ENCODE measurements at regions not wholly inside any gene's neighbourhood (a gene's known extent, or its start where the extent isn't known, plus 50 kb on each side); places are given as distances from the start of the nearest gene placed in this dataset.

DNA sequence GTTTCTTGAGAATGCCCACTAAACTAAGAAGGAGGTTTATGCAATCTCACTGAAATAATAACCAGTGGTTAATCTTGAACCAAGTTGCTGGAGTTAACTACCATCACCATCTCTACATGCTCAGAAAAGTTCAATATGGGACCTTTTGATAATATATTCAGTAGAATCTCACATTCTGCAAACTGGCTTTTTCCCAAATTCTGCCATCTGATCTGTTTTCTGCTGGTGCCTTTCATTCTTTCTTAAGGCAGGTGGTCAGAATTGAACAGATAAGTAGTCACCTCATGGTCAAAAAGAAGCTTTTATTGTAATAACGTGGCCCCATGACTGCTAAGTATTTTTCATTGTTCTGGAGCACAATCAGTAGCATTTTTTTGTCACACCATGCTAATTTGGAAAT is 229.0 kb upstream of the GK2 start:
- CTCF ChIA-PET = no interaction called here
- H3K4me3 Mint-ChIP-seq = no peak overlapping the region
- DNase-seq (ENCODE audit: low spot score) (no peak), ATAC-seq (no peak)
- H3K36me3 Mint-ChIP-seq = no peaks in the 10 kb centered on the region
- H3K27me3 Mint-ChIP-seq (ENCODE audit: low read depth) = no peaks in the 10 kb centered on the region
- TF ChIP-seq ZNF232 (CRISPR knock-in tag; IDR thresholded peaks at IDR 0.05) = no peak
- no peak for TF ChIP-seq NFE2L1 (CRISPR knock-in tag; IDR thresholded peaks at IDR 0.05)
- no peak for TF ChIP-seq EMX1 (CRISPR knock-in tag; IDR thresholded peaks at IDR 0.05)
- no peak for TF ChIP-seq ZNF416 (CRISPR knock-in tag; IDR thresholded peaks at IDR 0.05)
- TF ChIP-seq, protein P1, sequence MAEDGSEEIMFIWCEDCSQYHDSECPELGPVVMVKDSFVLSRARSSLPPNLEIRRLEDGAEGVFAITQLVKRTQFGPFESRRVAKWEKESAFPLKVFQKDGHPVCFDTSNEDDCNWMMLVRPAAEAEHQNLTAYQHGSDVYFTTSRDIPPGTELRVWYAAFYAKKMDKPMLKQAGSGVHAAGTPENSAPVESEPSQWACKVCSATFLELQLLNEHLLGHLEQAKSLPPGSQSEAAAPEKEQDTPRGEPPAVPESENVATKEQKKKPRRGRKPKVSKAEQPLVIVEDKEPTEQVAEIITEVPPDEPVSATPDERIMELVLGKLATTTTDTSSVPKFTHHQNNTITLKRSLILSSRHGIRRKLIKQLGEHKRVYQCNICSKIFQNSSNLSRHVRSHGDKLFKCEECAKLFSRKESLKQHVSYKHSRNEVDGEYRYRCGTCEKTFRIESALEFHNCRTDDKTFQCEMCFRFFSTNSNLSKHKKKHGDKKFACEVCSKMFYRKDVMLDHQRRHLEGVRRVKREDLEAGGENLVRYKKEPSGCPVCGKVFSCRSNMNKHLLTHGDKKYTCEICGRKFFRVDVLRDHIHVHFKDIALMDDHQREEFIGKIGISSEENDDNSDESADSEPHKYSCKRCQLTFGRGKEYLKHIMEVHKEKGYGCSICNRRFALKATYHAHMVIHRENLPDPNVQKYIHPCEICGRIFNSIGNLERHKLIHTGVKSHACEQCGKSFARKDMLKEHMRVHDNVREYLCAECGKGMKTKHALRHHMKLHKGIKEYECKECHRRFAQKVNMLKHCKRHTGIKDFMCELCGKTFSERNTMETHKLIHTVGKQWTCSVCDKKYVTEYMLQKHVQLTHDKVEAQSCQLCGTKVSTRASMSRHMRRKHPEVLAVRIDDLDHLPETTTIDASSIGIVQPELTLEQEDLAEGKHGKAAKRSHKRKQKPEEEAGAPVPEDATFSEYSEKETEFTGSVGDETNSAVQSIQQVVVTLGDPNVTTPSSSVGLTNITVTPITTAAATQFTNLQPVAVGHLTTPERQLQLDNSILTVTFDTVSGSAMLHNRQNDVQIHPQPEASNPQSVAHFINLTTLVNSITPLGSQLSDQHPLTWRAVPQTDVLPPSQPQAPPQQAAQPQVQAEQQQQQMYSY (CRISPR knock-in tag; IDR thresholded peaks at IDR 0.05) = no peak
- TF ChIP-seq SMAD3 (CRISPR knock-in tag; IDR thresholded peaks at IDR 0.05; ENCODE audit: borderline replicate concordance) = no peak
- no peak for TF ChIP-seq TCF7 (CRISPR knock-in tag; IDR thresholded peaks at IDR 0.05; ENCODE audit: low read depth)
- TF ChIP-seq, protein P2, sequence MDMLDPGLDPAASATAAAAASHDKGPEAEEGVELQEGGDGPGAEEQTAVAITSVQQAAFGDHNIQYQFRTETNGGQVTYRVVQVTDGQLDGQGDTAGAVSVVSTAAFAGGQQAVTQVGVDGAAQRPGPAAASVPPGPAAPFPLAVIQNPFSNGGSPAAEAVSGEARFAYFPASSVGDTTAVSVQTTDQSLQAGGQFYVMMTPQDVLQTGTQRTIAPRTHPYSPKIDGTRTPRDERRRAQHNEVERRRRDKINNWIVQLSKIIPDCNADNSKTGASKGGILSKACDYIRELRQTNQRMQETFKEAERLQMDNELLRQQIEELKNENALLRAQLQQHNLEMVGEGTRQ (CRISPR knock-in tag; IDR thresholded peaks at IDR 0.05) = no peak
- no peak for TF ChIP-seq TP53 (CRISPR knock-in tag; IDR thresholded peaks at IDR 0.05)
- TF ChIP-seq, protein P3, sequence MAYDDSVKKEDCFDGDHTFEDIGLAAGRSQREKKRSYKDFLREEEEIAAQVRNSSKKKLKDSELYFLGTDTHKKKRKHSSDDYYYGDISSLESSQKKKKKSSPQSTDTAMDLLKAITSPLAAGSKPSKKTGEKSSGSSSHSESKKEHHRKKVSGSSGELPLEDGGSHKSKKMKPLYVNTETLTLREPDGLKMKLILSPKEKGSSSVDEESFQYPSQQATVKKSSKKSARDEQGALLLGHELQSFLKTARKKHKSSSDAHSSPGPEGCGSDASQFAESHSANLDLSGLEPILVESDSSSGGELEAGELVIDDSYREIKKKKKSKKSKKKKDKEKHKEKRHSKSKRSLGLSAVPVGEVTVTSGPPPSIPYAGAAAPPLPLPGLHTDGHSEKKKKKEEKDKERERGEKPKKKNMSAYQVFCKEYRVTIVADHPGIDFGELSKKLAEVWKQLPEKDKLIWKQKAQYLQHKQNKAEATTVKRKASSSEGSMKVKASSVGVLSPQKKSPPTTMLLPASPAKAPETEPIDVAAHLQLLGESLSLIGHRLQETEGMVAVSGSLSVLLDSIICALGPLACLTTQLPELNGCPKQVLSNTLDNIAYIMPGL (CRISPR knock-in tag; IDR thresholded peaks at IDR 0.05) = no peak
- TF ChIP-seq, protein P4, sequence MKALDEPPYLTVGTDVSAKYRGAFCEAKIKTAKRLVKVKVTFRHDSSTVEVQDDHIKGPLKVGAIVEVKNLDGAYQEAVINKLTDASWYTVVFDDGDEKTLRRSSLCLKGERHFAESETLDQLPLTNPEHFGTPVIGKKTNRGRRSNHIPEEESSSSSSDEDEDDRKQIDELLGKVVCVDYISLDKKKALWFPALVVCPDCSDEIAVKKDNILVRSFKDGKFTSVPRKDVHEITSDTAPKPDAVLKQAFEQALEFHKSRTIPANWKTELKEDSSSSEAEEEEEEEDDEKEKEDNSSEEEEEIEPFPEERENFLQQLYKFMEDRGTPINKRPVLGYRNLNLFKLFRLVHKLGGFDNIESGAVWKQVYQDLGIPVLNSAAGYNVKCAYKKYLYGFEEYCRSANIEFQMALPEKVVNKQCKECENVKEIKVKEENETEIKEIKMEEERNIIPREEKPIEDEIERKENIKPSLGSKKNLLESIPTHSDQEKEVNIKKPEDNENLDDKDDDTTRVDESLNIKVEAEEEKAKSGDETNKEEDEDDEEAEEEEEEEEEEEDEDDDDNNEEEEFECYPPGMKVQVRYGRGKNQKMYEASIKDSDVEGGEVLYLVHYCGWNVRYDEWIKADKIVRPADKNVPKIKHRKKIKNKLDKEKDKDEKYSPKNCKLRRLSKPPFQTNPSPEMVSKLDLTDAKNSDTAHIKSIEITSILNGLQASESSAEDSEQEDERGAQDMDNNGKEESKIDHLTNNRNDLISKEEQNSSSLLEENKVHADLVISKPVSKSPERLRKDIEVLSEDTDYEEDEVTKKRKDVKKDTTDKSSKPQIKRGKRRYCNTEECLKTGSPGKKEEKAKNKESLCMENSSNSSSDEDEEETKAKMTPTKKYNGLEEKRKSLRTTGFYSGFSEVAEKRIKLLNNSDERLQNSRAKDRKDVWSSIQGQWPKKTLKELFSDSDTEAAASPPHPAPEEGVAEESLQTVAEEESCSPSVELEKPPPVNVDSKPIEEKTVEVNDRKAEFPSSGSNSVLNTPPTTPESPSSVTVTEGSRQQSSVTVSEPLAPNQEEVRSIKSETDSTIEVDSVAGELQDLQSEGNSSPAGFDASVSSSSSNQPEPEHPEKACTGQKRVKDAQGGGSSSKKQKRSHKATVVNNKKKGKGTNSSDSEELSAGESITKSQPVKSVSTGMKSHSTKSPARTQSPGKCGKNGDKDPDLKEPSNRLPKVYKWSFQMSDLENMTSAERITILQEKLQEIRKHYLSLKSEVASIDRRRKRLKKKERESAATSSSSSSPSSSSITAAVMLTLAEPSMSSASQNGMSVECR (CRISPR knock-in tag; IDR thresholded peaks at IDR 0.05; ENCODE audit: borderline replicate concordance) = no peak
- TF ChIP-seq, protein P5, sequence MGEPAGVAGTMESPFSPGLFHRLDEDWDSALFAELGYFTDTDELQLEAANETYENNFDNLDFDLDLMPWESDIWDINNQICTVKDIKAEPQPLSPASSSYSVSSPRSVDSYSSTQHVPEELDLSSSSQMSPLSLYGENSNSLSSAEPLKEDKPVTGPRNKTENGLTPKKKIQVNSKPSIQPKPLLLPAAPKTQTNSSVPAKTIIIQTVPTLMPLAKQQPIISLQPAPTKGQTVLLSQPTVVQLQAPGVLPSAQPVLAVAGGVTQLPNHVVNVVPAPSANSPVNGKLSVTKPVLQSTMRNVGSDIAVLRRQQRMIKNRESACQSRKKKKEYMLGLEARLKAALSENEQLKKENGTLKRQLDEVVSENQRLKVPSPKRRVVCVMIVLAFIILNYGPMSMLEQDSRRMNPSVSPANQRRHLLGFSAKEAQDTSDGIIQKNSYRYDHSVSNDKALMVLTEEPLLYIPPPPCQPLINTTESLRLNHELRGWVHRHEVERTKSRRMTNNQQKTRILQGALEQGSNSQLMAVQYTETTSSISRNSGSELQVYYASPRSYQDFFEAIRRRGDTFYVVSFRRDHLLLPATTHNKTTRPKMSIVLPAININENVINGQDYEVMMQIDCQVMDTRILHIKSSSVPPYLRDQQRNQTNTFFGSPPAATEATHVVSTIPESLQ (CRISPR knock-in tag; IDR thresholded peaks at IDR 0.05) = no peak
- TF ChIP-seq ETV6 (CRISPR knock-in tag; IDR thresholded peaks at IDR 0.05) = no peak
- no peaks in the 10 kb centered on the region for H3K9me3 Mint-ChIP-seq
- H3K4me1 Mint-ChIP-seq = peaks cover 26% of the 10 kb centered on the region
- no peak overlapping the region for H3K27ac Mint-ChIP-seq
- POLR2A ChIA-PET = interaction anchor here (1.0 kb wide), 1 partner anchor 11 kb away, joined by 3 read pairs; no protein-coding TSS in a partner anchor

DNA sequence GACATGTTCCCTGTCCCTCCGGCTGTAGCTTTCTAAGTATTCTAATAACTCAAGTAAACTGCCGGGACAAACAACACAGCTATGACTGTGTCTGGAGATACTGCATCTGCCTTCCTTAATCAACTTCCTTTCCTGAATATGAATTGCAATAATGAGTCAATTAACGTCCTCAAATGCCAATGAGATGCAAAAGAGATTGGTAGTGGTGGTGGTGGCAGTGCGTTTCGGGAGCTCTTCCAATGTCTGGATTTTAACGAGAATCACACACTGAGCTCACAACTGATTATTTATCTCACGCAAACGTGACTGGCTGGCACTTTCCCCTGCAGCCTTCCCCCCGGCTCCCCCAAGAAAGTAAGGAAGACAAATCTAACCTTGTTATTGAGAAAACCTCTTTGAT is 226.1 kb upstream of the GK2 start:
- ChIA-PET POLR2A (interaction anchor here (0.6 kb wide), 1 partner anchor 1418 kb away, joined by 3 read pairs; no protein-coding TSS in a partner anchor), CTCF (no interaction called here)
- Mint-ChIP-seq H3K4me3 (no peak overlapping the region), H3K27ac (peak overlapping the region; percentile 73), H3K27me3 (ENCODE audit: low read depth) (no peaks in the 10 kb centered on the region), H3K9me3 (no peaks in the 10 kb centered on the region), H3K36me3 (no peaks in the 10 kb centered on the region), H3K4me1 (peaks cover 40% of the 10 kb centered on the region)
- ATAC-seq = no peak
- TF ChIP-seq ETV6 (CRISPR knock-in tag; IDR thresholded peaks at IDR 0.05) = no peak
- TF ChIP-seq HMGA2 (CRISPR knock-in tag; IDR thresholded peaks at IDR 0.05) = no peak
- TF ChIP-seq, protein P6, sequence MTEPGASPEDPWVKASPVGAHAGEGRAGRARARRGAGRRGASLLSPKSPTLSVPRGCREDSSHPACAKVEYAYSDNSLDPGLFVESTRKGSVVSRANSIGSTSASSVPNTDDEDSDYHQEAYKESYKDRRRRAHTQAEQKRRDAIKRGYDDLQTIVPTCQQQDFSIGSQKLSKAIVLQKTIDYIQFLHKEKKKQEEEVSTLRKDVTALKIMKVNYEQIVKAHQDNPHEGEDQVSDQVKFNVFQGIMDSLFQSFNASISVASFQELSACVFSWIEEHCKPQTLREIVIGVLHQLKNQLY (CRISPR knock-in tag; IDR thresholded peaks at IDR 0.05) = no peak
- no peak for TF ChIP-seq SMAD3 (CRISPR knock-in tag; IDR thresholded peaks at IDR 0.05; ENCODE audit: borderline replicate concordance)
- TF ChIP-seq, protein P7, sequence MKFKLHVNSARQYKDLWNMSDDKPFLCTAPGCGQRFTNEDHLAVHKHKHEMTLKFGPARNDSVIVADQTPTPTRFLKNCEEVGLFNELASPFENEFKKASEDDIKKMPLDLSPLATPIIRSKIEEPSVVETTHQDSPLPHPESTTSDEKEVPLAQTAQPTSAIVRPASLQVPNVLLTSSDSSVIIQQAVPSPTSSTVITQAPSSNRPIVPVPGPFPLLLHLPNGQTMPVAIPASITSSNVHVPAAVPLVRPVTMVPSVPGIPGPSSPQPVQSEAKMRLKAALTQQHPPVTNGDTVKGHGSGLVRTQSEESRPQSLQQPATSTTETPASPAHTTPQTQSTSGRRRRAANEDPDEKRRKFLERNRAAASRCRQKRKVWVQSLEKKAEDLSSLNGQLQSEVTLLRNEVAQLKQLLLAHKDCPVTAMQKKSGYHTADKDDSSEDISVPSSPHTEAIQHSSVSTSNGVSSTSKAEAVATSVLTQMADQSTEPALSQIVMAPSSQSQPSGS (CRISPR knock-in tag; IDR thresholded peaks at IDR 0.05; ENCODE audit: borderline replicate concordance, low read depth) = no peak
- TF ChIP-seq ZNF138 (CRISPR knock-in tag; conservative IDR thresholded peaks at IDR 0.05) = no peak
- TF ChIP-seq GTF2I (CRISPR knock-in tag; conservative IDR thresholded peaks at IDR 0.05) = no peak
- DNase-seq (ENCODE audit: low spot score) = no peak
